GM10847 (cell line): ENCODE measurements at regions not wholly inside any gene's neighbourhood (a gene's known extent, or its start where the extent isn't known, plus 50 kb on each side); places are given as distances from the start of the nearest gene placed in this dataset.

ENCODE experiments used
- POLR2A ChIP-seq: IDR thresholded peaks from 2 replicates; pipeline ENCODE4 v1.6.1; 2011; ENCODE audit not compliant: insufficient read length; ENCODE audit errors: extremely low read depth

DNA sequence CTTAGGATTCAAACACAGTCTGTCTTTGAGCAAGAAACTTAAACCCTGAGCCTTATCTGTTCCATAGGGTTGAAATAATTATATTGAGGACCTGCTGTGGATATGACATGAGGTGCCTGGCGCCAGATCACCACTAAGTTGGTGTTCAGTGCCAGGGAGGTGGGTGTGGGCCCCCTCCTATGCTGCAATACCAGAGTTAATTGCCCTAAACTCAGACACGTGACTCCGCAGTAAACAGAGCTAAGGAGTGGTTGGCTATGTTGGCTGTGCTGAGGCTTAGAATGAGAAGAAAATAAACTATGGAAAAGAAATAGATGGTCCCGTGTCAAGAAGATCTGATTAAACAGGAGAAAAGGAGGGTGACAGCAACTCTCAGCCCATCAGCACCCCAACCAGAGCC lies 419.4 kb upstream of the JARID2 start:
- no peak for TF ChIP-seq POLR2A

DNA sequence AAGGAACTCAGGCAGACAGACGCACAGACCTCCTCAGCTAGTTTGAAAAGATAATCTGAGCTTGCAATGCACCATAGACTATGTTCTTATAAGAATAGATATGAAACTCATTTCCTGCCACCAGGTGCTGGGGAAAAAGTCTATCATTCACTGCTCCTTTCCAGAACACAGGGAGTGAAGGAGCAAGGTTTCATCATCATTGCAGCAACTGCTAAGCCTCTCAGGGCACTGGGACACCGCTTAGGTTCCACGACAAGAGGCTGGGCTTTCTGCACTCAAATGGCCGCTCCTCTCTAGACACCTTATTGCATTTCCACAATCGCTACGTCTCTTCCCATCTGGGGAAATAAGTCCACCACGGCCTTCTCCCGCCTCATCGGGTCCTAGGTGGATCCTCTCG lies 418.5 kb upstream of the JARID2 start:
- no peak for TF ChIP-seq POLR2A

DNA sequence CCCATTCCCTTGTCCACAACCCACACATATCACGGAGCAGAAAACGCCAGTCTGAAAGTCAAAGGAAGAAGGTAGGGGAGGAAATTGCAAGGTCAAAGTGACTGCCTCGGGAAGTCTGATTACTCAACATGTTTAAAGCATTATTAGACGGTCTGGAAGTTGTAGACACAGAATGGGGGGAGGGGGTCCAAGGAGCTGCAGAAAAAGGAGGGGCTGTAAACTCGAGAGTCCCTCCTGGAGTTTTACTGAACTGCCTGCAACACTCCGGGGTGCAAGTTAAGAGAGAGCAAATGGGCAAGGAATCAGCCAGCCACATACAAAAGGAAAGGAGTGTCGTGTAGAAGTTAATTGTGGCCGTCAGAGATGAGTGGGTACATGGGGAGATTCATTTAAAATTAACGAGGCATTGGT lies 417.7 kb upstream of the JARID2 start:
- no peak for TF ChIP-seq POLR2A

DNA sequence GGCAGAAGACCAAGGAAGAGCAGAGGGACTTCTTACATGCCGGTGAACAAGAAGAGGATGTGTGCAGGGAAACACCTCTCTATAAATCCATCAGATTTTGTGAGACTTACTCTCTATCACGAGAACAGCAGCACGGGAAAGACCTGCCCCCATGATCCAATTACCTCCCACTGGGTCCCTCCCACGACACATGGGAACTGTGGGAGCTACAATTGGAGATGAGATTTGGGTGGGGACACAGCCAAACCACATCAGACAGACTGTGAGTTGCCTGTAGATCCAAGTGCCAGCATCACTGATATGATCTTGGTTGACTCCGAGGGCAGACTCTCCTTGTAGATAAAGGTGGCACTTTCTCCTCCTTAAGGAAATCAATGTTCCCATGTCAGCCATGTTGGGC lies 414.8 kb upstream of the JARID2 start:
- TF ChIP-seq POLR2A = no peak

DNA sequence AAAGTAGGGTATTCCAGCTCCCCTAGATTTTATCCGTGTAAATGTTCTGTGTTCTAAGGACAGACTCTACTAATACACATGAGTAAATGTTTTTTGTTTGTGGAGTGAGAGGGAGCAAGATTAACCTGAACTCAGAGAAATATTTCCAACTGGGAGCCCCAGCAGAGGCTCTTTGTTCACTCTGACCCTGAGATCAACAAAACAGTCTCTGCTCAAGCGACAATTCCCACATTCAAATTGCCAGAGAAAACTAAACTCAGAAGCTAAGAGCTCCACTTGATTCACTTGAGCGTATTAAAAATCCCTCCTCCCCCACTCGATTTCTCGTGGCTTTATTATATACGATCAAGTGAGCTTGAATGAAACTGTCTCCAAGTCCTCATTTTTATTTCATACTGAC lies 413.9 kb upstream of the JARID2 start:
- TF ChIP-seq POLR2A = no peak

DNA sequence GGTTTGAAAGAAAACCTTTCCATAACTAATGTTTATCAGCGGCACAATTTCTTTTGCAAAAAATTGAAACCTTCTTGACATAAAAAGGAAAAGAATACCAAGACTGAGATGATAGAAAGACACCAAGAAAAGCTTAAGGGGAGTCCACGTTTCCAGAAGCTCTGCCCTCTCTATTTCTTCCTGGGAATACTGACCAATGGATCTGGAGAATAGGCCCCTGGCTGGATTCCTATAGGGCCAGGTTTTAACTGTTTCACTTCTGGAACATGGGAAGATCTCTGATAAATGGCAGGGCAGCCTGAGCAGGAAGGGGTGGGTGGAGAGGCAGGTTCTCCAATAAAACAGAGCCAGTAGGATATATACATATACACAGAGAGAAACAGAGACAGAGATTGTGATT lies 413.4 kb upstream of the JARID2 start:
- no peak for TF ChIP-seq POLR2A

DNA sequence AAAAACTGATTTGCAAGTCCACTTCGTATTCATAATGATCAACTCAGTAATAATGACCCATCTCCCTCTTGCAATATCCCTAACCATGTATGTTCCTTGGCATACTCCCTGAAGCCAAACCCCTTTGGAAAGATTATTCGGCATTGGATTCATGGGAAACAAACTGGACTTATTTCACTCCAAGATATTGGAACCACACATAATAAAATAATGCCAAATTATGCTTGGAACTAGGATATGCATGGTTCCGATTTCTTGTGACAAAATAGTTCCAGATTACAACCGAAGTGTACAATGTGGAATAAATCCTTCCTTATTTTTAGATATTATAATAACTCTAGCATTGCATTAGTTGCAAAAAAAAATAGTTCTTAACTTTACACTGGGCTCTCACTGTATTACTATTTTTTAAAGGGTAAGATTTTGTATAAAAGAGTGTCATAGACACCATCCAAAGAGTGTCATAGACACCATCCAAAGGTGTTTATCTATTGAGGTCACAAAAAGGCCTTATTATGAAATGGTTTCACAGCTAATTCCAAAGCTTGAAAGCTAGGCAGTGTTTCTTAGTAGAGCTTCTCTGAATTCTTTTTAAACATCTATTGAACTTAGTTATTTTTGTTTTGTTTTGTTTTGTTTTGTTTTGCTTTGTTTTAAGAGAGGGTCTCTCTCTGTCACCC lies 410.9 kb upstream of the JARID2 start:
- TF ChIP-seq POLR2A = no peak

DNA sequence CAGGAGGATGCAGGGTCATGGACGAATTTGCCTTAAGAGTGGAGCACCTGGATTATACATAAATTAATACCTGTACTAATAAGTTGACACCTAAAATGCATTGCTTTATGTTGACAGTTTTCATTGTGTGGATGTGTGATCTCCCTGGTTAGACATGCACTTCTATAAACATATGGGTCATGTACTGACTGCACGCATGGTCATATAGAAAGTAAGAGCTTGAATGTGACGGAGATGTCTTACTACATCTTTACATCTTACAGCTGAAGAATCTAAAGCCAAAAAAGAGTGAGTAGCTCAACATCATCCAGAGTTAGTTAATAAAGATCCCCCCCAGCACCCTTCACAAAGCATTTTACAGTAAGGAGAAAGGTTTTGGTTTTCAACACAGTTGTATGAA lies 408.4 kb upstream of the JARID2 start:
- TF ChIP-seq POLR2A = no peak

DNA sequence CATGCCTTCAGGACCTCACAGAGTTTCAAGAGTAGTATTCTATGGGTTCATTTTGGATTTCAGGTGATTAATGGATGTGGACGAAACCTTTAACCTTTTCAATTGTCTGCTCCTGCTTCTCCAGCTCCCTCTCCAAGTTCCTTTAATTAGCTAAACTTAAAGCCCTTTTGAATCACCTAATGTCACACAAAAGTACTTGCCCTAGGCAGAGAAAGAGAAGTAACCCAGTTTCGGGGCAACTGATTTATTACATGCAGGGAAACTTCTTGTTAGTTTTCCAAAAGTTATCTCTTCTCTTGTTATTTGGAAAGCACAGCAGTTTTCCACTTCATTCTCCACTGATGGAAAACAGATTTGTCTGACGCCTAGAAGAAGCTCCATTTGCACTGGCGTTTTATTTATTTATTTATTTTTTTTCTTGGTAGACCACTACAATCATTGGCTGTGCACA lies 407.7 kb upstream of the JARID2 start:
- TF ChIP-seq POLR2A = no peak

DNA sequence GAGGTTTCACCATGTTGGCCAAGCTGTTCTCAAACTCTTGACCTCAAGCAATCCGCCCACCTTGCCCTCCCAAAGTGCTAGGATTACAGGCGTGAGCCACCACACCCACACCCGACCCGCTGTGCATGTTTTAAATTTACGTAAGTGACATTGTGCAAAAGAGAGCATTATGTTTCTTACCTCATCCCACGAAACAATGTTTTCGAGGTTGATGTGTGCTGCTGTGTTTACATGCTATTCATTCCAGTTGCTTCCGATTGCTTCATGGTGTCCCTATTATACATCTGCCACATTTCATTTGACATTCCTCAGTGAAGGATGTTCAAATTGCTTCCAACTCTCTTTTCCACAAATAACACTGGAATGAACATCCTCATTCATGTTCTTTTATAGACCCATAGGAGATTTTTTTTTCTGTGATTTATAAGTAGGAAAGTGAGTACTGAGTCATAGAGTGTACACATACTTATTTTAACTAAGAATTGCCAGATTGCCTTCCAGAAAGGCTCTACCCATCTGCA lies 403.9 kb upstream of the JARID2 start:
- TF ChIP-seq POLR2A = no peak

DNA sequence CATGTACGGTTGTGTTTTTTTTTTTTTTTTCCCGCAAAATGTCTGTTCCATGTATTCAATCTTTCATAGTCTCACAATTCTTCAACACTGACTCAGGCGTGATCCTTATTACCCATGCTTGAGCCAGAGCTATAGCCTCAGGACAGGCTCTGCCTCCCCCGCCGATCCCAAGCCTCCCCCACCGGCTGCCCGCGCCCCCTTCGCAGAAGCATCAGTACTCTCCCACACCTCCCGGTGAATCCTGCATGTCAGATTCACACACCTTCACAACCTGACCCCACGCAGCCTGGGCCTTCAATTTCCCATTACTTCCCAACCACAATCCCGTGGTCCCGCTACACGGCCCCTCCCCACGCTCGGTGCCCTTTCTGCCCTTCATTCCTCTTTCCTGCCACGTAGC lies 401.5 kb upstream of the JARID2 start:
- TF ChIP-seq POLR2A = no peak

DNA sequence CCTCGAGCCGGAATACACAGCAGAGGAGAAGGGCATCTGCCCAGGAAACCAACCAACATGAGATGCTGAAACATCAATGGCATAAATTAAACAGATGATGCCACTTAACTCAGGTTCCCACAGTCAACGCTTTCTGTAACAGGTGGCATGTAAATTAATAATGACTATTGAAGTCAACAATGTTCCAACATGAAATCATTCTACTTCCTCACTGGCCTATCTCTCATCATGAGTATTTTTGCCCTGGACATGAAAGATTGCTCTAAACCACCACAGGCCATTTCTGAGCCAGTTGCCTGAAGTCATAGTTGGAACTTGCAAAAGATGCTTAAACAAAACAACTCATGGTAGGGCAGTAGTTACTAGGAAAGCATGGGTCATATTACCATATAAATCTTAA lies 397.9 kb upstream of the JARID2 start:
- no peak for TF ChIP-seq POLR2A

DNA sequence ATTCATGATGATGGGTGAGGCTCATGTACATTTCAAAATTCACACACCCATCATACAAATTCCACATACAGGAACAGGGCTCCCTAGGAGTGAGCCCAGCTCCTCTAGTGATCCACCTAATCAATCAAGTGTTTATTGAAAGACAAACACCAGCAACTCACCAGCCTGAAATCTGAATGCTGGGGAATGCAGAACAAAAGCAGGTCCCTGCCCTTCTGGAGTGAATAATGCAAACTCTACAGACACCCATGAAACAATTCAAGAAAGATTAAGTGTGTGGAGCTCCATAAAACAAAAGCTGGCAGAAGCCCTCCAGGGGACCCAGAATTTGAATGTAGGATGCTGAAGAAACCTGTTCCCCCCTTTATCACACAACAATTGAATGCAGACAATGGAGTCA lies 396.7 kb upstream of the JARID2 start:
- no peak for TF ChIP-seq POLR2A

DNA sequence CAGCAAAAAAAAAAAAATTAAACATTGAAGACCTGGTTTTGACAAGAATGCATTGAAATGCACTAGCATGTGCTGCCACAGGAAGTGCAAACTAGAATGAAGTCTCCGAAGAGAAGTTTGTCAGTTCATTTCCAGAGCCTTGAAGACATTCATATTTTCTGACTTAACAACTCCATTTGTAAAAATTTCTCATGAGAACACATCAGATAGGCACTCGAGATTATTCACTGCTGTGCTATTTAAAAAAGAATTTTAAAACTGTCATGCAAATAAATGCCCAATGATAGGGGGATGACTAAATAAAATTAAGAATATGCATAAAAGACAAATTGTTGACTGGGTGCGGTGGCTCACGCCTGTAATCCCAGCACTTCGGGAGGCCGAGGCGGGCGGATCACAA lies 394.6 kb upstream of the JARID2 start:
- no peak for TF ChIP-seq POLR2A

DNA sequence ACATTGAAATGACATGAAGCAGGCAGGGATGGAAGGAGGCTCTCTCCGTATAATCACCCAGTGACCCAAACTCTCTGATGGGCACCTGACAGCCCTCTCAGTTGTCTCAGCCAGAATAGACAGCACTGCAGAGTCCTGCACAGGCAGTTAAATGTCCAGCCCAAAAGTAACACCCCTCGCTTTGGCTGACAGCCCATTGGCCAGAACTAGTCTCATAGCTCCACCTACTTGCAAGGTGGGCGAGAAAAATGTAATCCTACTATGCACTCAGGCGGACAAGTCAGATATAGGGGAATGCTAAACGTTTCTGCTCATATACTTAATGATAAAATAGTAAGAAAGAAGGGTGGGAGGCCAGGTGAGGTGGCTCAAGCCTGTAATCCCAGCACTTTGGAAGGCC lies 393.5 kb upstream of the JARID2 start:
- TF ChIP-seq POLR2A = no peak

DNA sequence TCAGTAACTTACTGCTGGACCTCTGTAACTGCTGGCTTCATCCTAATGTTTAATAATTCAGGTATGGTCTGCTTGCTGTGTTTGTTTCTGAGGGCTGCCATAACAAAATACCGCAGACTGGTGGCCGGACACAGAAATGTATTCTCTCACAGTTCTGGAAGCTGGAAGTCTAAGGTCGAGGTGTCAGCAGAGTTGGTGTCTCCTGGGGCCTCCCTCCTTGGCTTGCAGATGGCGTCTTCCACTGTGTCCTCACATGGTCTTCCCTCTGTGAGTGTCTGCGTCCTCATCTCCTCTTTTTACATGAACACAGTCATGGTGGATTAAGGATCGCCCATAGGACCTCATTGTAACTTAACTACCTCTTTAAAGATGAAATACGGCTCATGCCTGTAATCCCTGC lies 389.7 kb upstream of the JARID2 start:
- TF ChIP-seq POLR2A = no peak

DNA sequence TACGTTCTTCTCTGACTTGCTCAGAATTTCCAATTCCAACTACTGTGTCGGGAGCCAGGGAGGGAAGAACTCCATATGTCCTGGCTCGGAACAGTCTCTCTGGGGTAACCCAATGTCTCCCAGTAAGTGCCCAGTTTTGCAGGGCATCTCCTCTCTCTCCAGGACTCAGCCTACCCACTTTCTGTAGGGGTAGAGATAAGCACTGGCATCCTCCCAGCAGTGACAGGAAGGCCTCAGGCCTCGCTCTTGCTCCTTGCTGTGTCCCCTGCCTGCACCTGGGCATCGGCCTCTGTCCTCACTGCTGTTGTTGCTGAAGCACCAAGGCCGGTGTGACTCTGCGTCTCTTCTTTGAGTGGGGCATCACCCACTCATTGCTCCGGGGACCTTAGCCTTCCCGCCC lies 388.9 kb upstream of the JARID2 start:
- TF ChIP-seq POLR2A = no peak

DNA sequence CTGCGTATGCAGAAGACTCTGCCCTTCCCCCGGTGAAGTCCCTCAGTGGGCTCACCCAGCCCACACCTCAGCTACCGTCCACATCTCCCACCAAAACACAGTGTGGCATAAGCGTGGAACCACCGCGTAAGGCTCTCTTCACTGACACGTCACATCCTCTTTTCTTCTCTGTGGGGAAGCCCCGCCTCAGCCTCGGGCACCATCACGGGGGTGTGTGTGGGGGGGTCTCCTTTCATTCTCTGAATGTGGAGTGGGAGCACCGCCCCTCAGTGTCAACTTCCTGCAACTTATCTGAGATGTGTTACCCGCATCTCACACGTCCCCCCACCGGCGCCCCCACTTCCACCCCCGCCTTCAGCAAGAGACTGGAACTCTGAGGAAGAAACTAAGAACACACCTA lies 388.4 kb upstream of the JARID2 start:
- no peak for TF ChIP-seq POLR2A

DNA sequence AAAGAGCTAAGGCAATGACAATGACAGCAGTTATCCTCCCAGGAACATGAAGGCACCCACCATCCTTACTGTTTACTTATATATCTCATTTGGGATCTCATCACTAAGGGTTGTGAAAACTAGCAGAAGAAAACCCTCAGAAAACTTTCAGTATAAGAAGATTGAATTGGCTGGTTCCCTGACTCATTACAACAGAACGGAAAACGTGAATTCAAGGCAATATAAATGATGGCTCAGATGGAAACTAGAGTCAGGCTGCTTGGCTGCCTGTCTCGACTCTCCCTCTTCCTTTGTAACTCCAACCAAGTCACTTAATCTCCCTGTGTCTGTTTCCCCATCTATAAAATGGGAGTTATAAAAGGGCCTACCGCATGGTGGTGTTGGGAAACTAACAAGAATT lies 387.1 kb upstream of the JARID2 start:
- TF ChIP-seq POLR2A = no peak
